Naive thymus-derived CD4-positive, alpha-beta T cell (primary cell): ENCODE measurements at regions not wholly inside any gene's neighbourhood (a gene's known extent, or its start where the extent isn't known, plus 50 kb on each side); places are given as distances from the start of the nearest gene placed in this dataset.

ENCODE experiments used
- ATAC-seq: fragments of 150-1000 bp; cut with Tn5 transposase; 2 replicates; pipeline ENCODE4 v1.10.0; 2021; ENCODE audit warnings: mild to moderate bottlenecking, moderate library complexity
- CTCF ChIA-PET: fragments of 350-600 bp; sonication (Branson Sonifier 250); formaldehyde crosslinking; loops from one replicate; lab custom pipeline; 2021; ENCODE audit warnings: antibody characterized with exemption; lab: Charles Lee
- POLR2A ChIA-PET: fragments of 350-600 bp; sonication (Branson Sonifier 250); formaldehyde crosslinking; loops from one replicate; lab custom pipeline; 2021; ENCODE audit warnings: antibody characterized with exemption, inconsistent platforms; lab: Charles Lee
- DNase-seq, 9 donors: peaks; one replicate each; pipeline versions ENCODE4 v3.0.0 to v3.0.0-alpha.2; 2020 to 2022; ENCODE audit warnings: mixed read lengths in 1 of 9
- H3K27ac ChIP-seq: one replicate; pipeline ENCODE4 v1.7.0; 2013; ENCODE audit warnings: mild to moderate bottlenecking, low read depth, low read length, moderate library complexity
- H3K27me3 ChIP-seq, 2 donors: one replicate each; pipeline ENCODE4 v1.7.0; 2013; ENCODE audit warnings: low read length in 2 of 2, mild to moderate bottlenecking in 2 of 2, moderate library complexity in 2 of 2; ENCODE audit not compliant: control insufficient read depth in 2 of 2, insufficient read depth in 2 of 2
- H3K36me3 ChIP-seq, 3 experiments: 1 replicate in 2 of 3; 2 replicates in 1 of 3; pipeline ENCODE4 v1.7.0; 2013; ENCODE audit warnings: low read length in 3 of 3, mild to moderate bottlenecking in 3 of 3, moderate library complexity in 1 of 3; ENCODE audit not compliant: insufficient read depth in 3 of 3, control insufficient read depth in 2 of 3
- H3K4me1 ChIP-seq, 2 donors: one replicate each; pipeline ENCODE4 v1.7.0; 2013; ENCODE audit warnings: low read length in 2 of 2, mild to moderate bottlenecking in 2 of 2, moderate library complexity in 1 of 2; ENCODE audit not compliant: control insufficient read depth in 2 of 2, insufficient read depth in 2 of 2
- H3K4me3 ChIP-seq: 2 replicates; pipeline ENCODE4 v1.7.0; 2013; ENCODE audit warnings: mild to moderate bottlenecking, low read length
- H3K9me3 ChIP-seq, 3 experiments: 1 replicate in 2 of 3; 2 replicates in 1 of 3; pipeline ENCODE4 v1.7.0; 2013; ENCODE audit warnings: low read length in 3 of 3; ENCODE audit not compliant: control insufficient read depth in 2 of 3
- H3K27ac Mint-ChIP-seq, 9 donors: one replicate each; pipeline ENCODE4 v1.8.0; 2020 to 2022; ENCODE audit warnings: mixed read lengths in 9 of 9, mild to moderate bottlenecking in 8 of 9, moderate library complexity in 5 of 9, inconsistent platforms in 2 of 9
- H3K27me3 Mint-ChIP-seq, 5 donors: one replicate each; pipeline ENCODE4 v1.8.0; 2021 to 2022; ENCODE audit warnings: mixed read lengths in 5 of 5, mild to moderate bottlenecking in 1 of 5
- H3K36me3 Mint-ChIP-seq, 5 donors: one replicate each; pipeline ENCODE4 v1.8.0; 2020 to 2022; ENCODE audit warnings: mixed read lengths in 5 of 5, mild to moderate bottlenecking in 3 of 5, inconsistent platforms in 1 of 5
- H3K4me1 Mint-ChIP-seq, 7 donors: one replicate each; pipeline ENCODE4 v1.8.0; 2020 to 2022; ENCODE audit warnings: mixed read lengths in 7 of 7, mild to moderate bottlenecking in 3 of 7, inconsistent platforms in 1 of 7
- H3K4me3 Mint-ChIP-seq, 10 donors: one replicate each; pipeline ENCODE4 v1.8.0; 2020 to 2022; ENCODE audit warnings: mild to moderate bottlenecking in 10 of 10, mixed read lengths in 10 of 10, moderate library complexity in 6 of 10, inconsistent platforms in 2 of 10
- H3K9me3 Mint-ChIP-seq, 11 donors: one replicate each; pipeline ENCODE4 v1.8.0; 2020 to 2022; ENCODE audit warnings: mixed read lengths in 11 of 11, mild to moderate bottlenecking in 4 of 11, inconsistent platforms in 1 of 11, moderate library complexity in 1 of 11
- intact Hi-C, 2 donors: fragments of 100-400 bp; cut with micrococcal nuclease; formaldehyde crosslinking; loops; one replicate each; pipeline ENCODE4 v1.15.1; 2023

DNA sequence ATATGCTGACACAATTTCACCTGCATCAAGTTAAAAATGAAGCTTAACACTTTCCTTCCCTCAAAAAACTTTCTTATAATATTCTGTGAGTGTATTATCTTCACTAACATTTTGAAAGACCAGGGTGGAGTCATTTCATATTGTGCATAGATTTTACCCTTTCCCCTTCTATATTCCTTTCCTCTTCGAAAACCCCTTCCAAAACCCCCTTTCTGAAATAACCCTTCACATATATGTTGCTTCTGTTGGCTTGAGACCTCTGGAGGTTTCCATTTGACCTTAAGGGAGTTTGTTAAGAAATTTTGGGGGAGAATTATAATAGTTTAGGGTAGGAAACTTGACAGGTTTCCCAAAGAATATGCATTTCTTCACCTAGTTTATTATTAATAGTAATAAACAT, 489.6 kb upstream of the MIR17HG start:
- no peaks in the 10 kb centered on the region for H3K36me3 ChIP-seq
- H3K4me3 ChIP-seq, result no peak overlapping the region
- H3K9me3 Mint-ChIP-seq, result peaks cover 0 to 4% (median 0%) of the 10 kb centered on the region in 11 donors
- H3K9me3 ChIP-seq, result no peaks in the 10 kb centered on the region
- POLR2A ChIA-PET, result no interaction called here
- no peak for DNase-seq
- no peaks in the 10 kb centered on the region for H3K4me1 ChIP-seq
- H3K27me3 Mint-ChIP-seq, result no peaks in the 10 kb centered on the region
- no peak overlapping the region for H3K4me3 Mint-ChIP-seq
- H3K27ac ChIP-seq, result no peak overlapping the region
- no peaks in the 10 kb centered on the region for H3K36me3 Mint-ChIP-seq
- no peak overlapping the region for H3K27ac Mint-ChIP-seq
- intact Hi-C loops, result no loop called here
- no peaks in the 10 kb centered on the region for H3K27me3 ChIP-seq
- no peaks in the 10 kb centered on the region for H3K4me1 Mint-ChIP-seq
- CTCF ChIA-PET, result no interaction called here
- no peak for ATAC-seq

DNA sequence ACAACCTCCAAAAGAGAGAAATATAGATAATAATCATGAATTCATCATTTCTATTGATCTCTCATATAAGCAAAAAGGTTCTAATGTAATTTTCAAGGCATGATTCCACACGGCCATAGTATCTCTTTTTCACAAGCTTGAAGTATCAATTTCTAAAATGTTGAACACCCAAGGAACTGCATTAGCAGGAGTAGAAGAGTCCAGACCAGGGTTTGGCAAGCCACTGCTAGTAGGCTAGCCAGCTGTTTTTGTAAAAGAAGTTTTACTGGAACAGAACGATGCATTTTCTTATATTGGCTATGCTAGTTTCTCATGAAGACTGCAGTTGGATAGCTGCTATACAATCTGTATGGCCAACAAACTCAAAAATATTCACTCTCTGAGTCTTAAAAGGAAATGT, 481.5 kb upstream of the MIR17HG start:
- no peaks in the 10 kb centered on the region for H3K4me1 ChIP-seq
- no peaks in the 10 kb centered on the region for H3K36me3 ChIP-seq
- Mint-ChIP-seq H3K4me3 (no peak overlapping the region), H3K4me1 (peaks cover 0 to 2% (median 0%) of the 10 kb centered on the region in 7 donors), H3K27me3 (no peaks in the 10 kb centered on the region), H3K36me3 (no peaks in the 10 kb centered on the region), H3K27ac (no peak overlapping the region), H3K9me3 (peaks cover 0 to 6% (median 0%) of the 10 kb centered on the region in 11 donors)
- intact Hi-C loops, result loop anchor here in 1 of 2 donors (10.0 kb wide), 1 partner anchor 161 kb away; no protein-coding TSS in a partner anchor
- no peak overlapping the region for H3K27ac ChIP-seq
- DNase-seq (no peak), ATAC-seq (no peak)
- ChIA-PET POLR2A (no interaction called here), CTCF (no interaction called here)
- no peaks in the 10 kb centered on the region for H3K9me3 ChIP-seq
- H3K4me3 ChIP-seq, result no peak overlapping the region
- H3K27me3 ChIP-seq, result no peaks in the 10 kb centered on the region

DNA sequence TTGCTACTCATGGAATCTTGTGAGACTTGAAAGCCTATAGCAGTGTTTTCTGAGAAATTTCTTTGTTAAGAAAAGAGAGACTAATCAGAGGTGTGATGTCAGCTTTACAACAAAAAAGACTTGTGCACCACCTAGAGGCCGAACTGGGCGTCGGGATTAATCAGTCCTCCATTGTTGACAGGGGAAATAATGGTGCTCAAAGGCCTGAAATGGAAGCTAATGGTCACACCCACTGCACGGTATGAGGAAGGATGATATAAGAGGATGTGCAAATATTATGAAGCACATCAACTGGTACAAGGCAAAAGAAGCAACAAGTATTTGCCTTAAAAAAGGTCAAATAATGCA, 480.2 kb upstream of the MIR17HG start:
- peaks cover 0 to 6% (median 0%) of the 10 kb centered on the region in 11 donors for H3K9me3 Mint-ChIP-seq
- no peak overlapping the region for H3K27ac ChIP-seq
- no peak for DNase-seq
- no peak overlapping the region for H3K4me3 Mint-ChIP-seq
- H3K4me1 ChIP-seq, result no peaks in the 10 kb centered on the region
- H3K27me3 ChIP-seq, result no peaks in the 10 kb centered on the region
- H3K36me3 Mint-ChIP-seq, result no peaks in the 10 kb centered on the region
- no peaks in the 10 kb centered on the region for H3K9me3 ChIP-seq
- H3K27me3 Mint-ChIP-seq, result no peaks in the 10 kb centered on the region
- no peak overlapping the region for H3K27ac Mint-ChIP-seq
- ChIA-PET POLR2A (no interaction called here), CTCF (no interaction called here)
- intact Hi-C loops, result loop anchor here in 1 of 2 donors (10.0 kb wide), 1 partner anchor 163 kb away; no protein-coding TSS in a partner anchor
- no peaks in the 10 kb centered on the region for H3K36me3 ChIP-seq
- peaks cover 0 to 2% (median 0%) of the 10 kb centered on the region in 7 donors for H3K4me1 Mint-ChIP-seq
- no peak overlapping the region for H3K4me3 ChIP-seq
- ATAC-seq, result peak; percentile 66

DNA sequence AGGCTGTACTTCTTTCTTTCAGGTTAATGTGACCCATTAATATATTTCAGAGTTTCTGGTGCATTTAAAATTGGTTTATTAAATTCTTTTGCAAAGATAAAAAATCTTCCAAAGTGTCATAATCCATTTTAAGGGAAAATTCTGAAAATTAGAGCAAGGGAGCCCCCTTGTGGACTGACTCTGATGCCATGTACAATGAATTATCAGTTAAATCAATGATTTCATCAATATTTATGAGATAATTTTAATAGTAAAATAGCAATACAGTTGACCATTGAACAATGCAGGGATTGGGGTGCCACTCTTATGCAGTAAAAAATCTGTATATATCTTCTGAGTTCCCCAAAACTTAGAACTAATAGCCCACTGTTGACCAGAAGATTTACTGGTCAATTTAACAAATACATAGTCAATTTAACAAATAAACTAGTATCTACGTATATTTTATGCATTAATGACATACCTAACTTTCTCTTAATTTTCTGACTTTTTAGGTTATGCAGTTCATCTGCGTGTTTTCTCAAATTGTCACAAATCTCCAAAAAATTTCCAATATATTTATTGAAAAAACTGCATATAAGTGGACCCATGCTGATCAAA, 479.1 kb upstream of the MIR17HG start:
- H3K27ac ChIP-seq, result no peak overlapping the region
- H3K4me1 ChIP-seq, result no peaks in the 10 kb centered on the region
- intact Hi-C loops, result loop anchor here in 1 of 2 donors (10.0 kb wide), 1 partner anchor 164 kb away; no protein-coding TSS in a partner anchor
- no peak for ATAC-seq
- Mint-ChIP-seq H3K9me3 (peaks cover 0 to 6% (median 0%) of the 10 kb centered on the region in 11 donors), H3K36me3 (no peaks in the 10 kb centered on the region), H3K4me1 (peaks cover 0 to 2% (median 0%) of the 10 kb centered on the region in 7 donors), H3K27ac (no peak overlapping the region), H3K4me3 (no peak overlapping the region), H3K27me3 (no peaks in the 10 kb centered on the region)
- no peaks in the 10 kb centered on the region for H3K9me3 ChIP-seq
- DNase-seq, result no peak
- CTCF ChIA-PET, result no interaction called here
- POLR2A ChIA-PET, result no interaction called here
- H3K4me3 ChIP-seq, result no peak overlapping the region
- H3K36me3 ChIP-seq, result no peaks in the 10 kb centered on the region
- no peaks in the 10 kb centered on the region for H3K27me3 ChIP-seq

DNA sequence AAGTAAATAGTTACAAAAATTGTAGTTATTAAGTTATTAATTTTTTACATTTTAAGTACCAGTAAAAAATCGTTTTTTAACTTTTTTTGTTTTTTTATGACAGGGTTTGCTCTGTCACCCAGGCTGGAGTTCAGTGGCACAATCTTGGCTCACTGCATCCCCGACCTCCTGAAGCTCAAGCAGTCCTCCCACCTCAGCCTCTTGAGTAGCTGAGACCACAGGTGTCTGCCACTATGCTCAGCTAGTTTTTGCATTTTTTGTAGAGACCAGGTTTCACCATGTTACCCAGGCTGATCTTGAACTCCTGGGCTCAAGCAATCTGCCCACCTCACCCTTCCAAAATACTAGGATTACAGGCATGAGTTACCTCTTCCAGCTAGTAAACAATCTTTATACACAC, 477.9 kb upstream of the MIR17HG start:
- DNase-seq (no peak), ATAC-seq (no peak)
- Histone ChIP-seq H3K36me3 (no peaks in the 10 kb centered on the region), H3K27me3 (no peaks in the 10 kb centered on the region), H3K4me3 (no peak overlapping the region), H3K27ac (no peak overlapping the region), H3K4me1 (no peaks in the 10 kb centered on the region), H3K9me3 (no peaks in the 10 kb centered on the region)
- Mint-ChIP-seq H3K9me3 (peaks cover 0 to 6% (median 1%) of the 10 kb centered on the region in 11 donors), H3K4me3 (no peak overlapping the region), H3K27me3 (no peaks in the 10 kb centered on the region), H3K4me1 (peaks cover 0 to 2% (median 0%) of the 10 kb centered on the region in 7 donors), H3K27ac (no peak overlapping the region), H3K36me3 (no peaks in the 10 kb centered on the region)
- CTCF ChIA-PET, result no interaction called here
- intact Hi-C loops, result loop anchor here in 1 of 2 donors (10.0 kb wide), 1 partner anchor 165 kb away; no protein-coding TSS in a partner anchor
- POLR2A ChIA-PET, result no interaction called here

DNA sequence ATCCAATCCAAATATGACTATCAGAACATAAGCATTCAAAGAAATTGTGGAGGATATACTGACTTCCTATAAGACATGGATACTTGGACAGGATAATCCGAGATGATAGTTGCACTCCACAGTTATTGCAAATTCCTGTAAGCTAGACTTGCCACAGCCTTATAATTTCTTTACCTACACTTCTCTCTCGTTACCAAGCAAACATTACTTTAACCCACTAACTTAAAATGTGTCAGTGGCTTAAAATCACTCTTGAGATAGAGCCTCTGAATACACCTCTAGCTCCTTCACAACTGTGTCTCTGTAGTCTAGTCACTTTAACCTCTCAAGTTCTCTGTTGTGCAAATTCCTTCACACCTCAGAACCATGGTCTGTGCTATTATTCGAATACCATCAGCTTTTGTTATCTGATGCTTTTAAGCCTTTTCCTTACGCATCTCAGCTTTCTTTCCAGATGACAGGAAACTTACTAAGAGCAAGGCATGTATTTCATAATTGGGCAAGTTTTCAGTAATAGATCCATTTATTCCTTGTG, 474.9 kb upstream of the MIR17HG start:
- Histone ChIP-seq H3K27ac (no peak overlapping the region), H3K36me3 (no peaks in the 10 kb centered on the region), H3K27me3 (no peaks in the 10 kb centered on the region), H3K9me3 (no peaks in the 10 kb centered on the region), H3K4me3 (no peak overlapping the region), H3K4me1 (no peaks in the 10 kb centered on the region)
- ChIA-PET POLR2A (no interaction called here), CTCF (no interaction called here)
- Mint-ChIP-seq H3K4me1 (no peaks in the 10 kb centered on the region), H3K27ac (no peak overlapping the region), H3K27me3 (no peaks in the 10 kb centered on the region), H3K4me3 (no peak overlapping the region), H3K36me3 (no peaks in the 10 kb centered on the region), H3K9me3 (peaks cover 0 to 7% (median 0%) of the 10 kb centered on the region in 11 donors)
- intact Hi-C loops, result no loop called here
- DNase-seq (no peak), ATAC-seq (no peak)

DNA sequence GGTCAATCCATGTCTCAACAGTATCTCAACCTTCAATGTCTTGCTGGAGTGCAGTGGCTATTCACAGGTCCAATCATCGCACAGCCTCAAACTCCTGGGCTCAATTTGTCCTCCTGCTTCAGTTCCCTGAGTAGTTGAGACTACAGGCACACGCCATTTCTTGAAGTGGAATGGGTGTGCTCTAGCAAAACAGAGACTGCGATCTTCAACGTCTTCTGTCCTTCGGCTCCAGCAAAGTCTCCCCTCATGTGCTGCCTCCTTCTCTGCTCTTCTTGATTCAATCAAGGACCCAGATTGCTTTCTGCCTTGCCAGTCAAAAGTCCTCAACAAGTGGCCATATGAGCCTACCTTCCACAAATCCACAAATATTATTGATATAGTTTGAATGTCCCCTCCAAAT, 466.7 kb upstream of the MIR17HG start:
- H3K4me3 Mint-ChIP-seq, result no peak overlapping the region
- H3K9me3 Mint-ChIP-seq, result peaks cover 0 to 5% (median 0%) of the 10 kb centered on the region in 11 donors
- Histone ChIP-seq H3K4me3 (no peak overlapping the region), H3K4me1 (no peaks in the 10 kb centered on the region), H3K27ac (no peak overlapping the region), H3K9me3 (no peaks in the 10 kb centered on the region), H3K36me3 (no peaks in the 10 kb centered on the region), H3K27me3 (no peaks in the 10 kb centered on the region)
- no peak for ATAC-seq
- no peaks in the 10 kb centered on the region for H3K27me3 Mint-ChIP-seq
- no peaks in the 10 kb centered on the region for H3K4me1 Mint-ChIP-seq
- H3K36me3 Mint-ChIP-seq, result no peaks in the 10 kb centered on the region
- no peak for DNase-seq
- H3K27ac Mint-ChIP-seq, result no peak overlapping the region
- intact Hi-C loops, result no loop called here
- CTCF ChIA-PET, result no interaction called here
- POLR2A ChIA-PET, result no interaction called here
